ENCODE measurements at regions not wholly inside any gene's neighbourhood (a gene's known extent, or its start where the extent isn't known, plus 50 kb on each side); places are given as distances from the start of the nearest gene placed in this dataset.

- TF ChIP-seq, protein P1, sequence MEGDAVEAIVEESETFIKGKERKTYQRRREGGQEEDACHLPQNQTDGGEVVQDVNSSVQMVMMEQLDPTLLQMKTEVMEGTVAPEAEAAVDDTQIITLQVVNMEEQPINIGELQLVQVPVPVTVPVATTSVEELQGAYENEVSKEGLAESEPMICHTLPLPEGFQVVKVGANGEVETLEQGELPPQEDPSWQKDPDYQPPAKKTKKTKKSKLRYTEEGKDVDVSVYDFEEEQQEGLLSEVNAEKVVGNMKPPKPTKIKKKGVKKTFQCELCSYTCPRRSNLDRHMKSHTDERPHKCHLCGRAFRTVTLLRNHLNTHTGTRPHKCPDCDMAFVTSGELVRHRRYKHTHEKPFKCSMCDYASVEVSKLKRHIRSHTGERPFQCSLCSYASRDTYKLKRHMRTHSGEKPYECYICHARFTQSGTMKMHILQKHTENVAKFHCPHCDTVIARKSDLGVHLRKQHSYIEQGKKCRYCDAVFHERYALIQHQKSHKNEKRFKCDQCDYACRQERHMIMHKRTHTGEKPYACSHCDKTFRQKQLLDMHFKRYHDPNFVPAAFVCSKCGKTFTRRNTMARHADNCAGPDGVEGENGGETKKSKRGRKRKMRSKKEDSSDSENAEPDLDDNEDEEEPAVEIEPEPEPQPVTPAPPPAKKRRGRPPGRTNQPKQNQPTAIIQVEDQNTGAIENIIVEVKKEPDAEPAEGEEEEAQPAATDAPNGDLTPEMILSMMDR (IDR thresholded peaks at IDR 0.05; ENCODE audit: control extremely low read depth, extremely low read depth, low read depth, missing control alignments): no peak
- no peak for DNase-seq (ENCODE audit: extremely low spot score)
- ChIA-PET CTCF (no interaction called here), POLR2A (no interaction called here)
These were observed 837.3 kb downstream of the PCDH7 start for GRCh38 chr4:31557437-31557836.

DNA sequence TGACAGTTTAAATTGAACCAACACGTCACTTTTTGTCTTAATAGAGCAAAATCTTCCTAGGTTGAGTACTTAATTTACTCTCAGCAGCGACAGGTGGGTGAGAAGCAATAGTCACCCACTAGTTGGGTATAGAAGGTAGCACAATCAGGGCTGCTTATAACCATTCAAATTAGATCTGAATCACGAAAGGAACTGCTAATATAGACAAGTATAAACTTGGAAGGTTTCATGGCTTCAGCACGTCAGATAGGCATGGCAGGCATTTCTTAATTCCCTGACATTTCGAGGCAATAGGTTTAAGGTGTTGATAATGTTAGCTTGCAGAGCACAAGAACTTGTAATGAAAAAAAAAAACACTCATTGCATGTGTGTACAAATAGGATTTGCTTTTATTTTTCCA, 853.4 kb downstream of the PCDH7 start:
- POLR2A ChIA-PET: no interaction called here
- CTCF ChIA-PET: no interaction called here
- TF ChIP-seq, protein P1 (IDR thresholded peaks at IDR 0.05; ENCODE audit: control extremely low read depth, extremely low read depth, low read depth, missing control alignments): no peak
- no peak for DNase-seq (ENCODE audit: extremely low spot score)

DNA sequence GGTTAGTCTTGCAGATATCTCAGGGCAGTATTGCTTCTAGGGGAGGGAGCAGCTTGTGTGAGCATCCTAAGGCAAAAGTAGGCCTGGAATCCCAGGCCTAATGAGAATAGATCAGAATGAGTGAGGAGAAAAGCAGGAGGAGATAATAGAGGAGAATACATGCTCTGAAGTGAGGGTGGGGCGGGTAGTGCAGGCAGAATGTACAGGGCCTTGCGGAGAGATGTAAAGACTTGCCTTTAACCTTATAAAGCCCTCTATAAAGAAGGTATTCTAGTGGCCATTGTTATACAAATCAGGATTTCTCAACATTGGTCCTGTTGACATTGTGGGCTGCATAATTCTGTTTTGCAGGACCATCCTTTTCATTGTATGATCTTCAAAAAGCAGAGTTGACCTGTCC, 855.3 kb downstream of the PCDH7 start:
- ChIA-PET CTCF (interaction anchor here (1.7 kb wide), 1 partner anchor 10 kb away, joined by 4 read pairs; no protein-coding TSS in a partner anchor), POLR2A (no interaction called here)
- no peak for DNase-seq (ENCODE audit: extremely low spot score)
- TF ChIP-seq, protein P1 (IDR thresholded peaks at IDR 0.05; ENCODE audit: control extremely low read depth, extremely low read depth, low read depth, missing control alignments): no peak

- TF ChIP-seq, protein P1 (IDR thresholded peaks at IDR 0.05; ENCODE audit: control extremely low read depth, extremely low read depth, low read depth, missing control alignments): no peak
- POLR2A ChIA-PET: no interaction called here
- no peak for DNase-seq (ENCODE audit: extremely low spot score)
- CTCF ChIA-PET: interaction anchor here (1.1 to 2.5 kb wide), 3 partner anchors 9 to 12 kb away, joined by 3 to 8 read pairs (median 6); no protein-coding TSS in a partner anchor
These were observed 860.7 kb downstream of the PCDH7 start for GRCh38 chr4:31580843-31581242.

- TF ChIP-seq, protein P1 (IDR thresholded peaks at IDR 0.05; ENCODE audit: control extremely low read depth, extremely low read depth, low read depth, missing control alignments): no peak
These were observed 865.3 kb downstream of the PCDH7 start for GRCh38 chr4:31585503-31585902.

GRCh38 chr4:31592293-31592692, 872.1 kb downstream of the PCDH7 start:
- CTCF ChIA-PET: no interaction called here
- TF ChIP-seq, protein P1 (IDR thresholded peaks at IDR 0.05; ENCODE audit: control extremely low read depth, extremely low read depth, low read depth, missing control alignments): no peak
- DNase-seq (ENCODE audit: extremely low spot score): no peak
- POLR2A ChIA-PET: no interaction called here

More at GRCh38 chr4:31585503-31585902, 865.3 kb downstream of the PCDH7 start:
- POLR2A ChIA-PET: no interaction called here
- CTCF ChIA-PET: interaction anchor here (0.6 kb wide), 1 partner anchor 10 kb away, joined by 3 read pairs; no protein-coding TSS in a partner anchor
- no peak for DNase-seq (ENCODE audit: extremely low spot score)

- TF ChIP-seq, protein P1 (IDR thresholded peaks at IDR 0.05; ENCODE audit: control extremely low read depth, extremely low read depth, low read depth, missing control alignments): no peak
- ChIA-PET POLR2A (no interaction called here), CTCF (interaction anchor here (0.7 kb wide), 1 partner anchor 10 kb away, joined by 3 read pairs; no protein-coding TSS in a partner anchor)
- no peak for DNase-seq (ENCODE audit: extremely low spot score)
These were observed 875.3 kb downstream of the PCDH7 start for GRCh38 chr4:31595496-31595895.
